ENCODE measurements at regions not wholly inside any gene's neighbourhood (a gene's known extent, or its start where the extent isn't known, plus 50 kb on each side); places are given as distances from the start of the nearest gene placed in this dataset.

GRCh38 chr10:4306871-4307270 lies 519.1 kb upstream of the AKR1E2 start:
- Histone ChIP-seq H3K36me3 (no peaks in the 10 kb centered on the region), H3K4me3 (no peak overlapping the region), H3K27ac (peak overlapping the region; percentile 44), H3K9me3 (no peaks in the 10 kb centered on the region), H3K4me1 (peaks cover 9% of the 10 kb centered on the region), H3K27me3 (no peaks in the 10 kb centered on the region)
- DNase-seq (ENCODE audit: low spot score in 2 of 2), result no peak
- TF ChIP-seq POLR2A (IDR thresholded peaks at IDR 0.05) (no peak), EP300 (IDR thresholded peaks at IDR 0.05) (no peak)
- TF ChIP-seq, protein P1, sequence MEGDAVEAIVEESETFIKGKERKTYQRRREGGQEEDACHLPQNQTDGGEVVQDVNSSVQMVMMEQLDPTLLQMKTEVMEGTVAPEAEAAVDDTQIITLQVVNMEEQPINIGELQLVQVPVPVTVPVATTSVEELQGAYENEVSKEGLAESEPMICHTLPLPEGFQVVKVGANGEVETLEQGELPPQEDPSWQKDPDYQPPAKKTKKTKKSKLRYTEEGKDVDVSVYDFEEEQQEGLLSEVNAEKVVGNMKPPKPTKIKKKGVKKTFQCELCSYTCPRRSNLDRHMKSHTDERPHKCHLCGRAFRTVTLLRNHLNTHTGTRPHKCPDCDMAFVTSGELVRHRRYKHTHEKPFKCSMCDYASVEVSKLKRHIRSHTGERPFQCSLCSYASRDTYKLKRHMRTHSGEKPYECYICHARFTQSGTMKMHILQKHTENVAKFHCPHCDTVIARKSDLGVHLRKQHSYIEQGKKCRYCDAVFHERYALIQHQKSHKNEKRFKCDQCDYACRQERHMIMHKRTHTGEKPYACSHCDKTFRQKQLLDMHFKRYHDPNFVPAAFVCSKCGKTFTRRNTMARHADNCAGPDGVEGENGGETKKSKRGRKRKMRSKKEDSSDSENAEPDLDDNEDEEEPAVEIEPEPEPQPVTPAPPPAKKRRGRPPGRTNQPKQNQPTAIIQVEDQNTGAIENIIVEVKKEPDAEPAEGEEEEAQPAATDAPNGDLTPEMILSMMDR (IDR thresholded peaks at IDR 0.05), result no peak
- WGBS, result 53% methylated on average over 3 of the region's 3 CpGs

GRCh38 chr10:4303045-4303444 lies 518.0 kb upstream of the KLF6 start:
- Histone ChIP-seq H3K27me3 (no peaks in the 10 kb centered on the region), H3K4me3 (no peak overlapping the region), H3K36me3 (no peaks in the 10 kb centered on the region), H3K27ac (no peak overlapping the region), H3K9me3 (no peaks in the 10 kb centered on the region), H3K4me1 (peaks cover 9% of the 10 kb centered on the region)
- TF ChIP-seq, protein P1 (IDR thresholded peaks at IDR 0.05), result no peak
- TF ChIP-seq POLR2A (IDR thresholded peaks at IDR 0.05), result no peak
- TF ChIP-seq POLR2AphosphoS5 (IDR thresholded peaks at IDR 0.05), result no peak
- no peak for TF ChIP-seq EP300 (IDR thresholded peaks at IDR 0.05)
- no peak for DNase-seq (ENCODE audit: low spot score in 2 of 2)
- WGBS, result 94% methylated on average over 5 of the region's 5 CpGs

DNA sequence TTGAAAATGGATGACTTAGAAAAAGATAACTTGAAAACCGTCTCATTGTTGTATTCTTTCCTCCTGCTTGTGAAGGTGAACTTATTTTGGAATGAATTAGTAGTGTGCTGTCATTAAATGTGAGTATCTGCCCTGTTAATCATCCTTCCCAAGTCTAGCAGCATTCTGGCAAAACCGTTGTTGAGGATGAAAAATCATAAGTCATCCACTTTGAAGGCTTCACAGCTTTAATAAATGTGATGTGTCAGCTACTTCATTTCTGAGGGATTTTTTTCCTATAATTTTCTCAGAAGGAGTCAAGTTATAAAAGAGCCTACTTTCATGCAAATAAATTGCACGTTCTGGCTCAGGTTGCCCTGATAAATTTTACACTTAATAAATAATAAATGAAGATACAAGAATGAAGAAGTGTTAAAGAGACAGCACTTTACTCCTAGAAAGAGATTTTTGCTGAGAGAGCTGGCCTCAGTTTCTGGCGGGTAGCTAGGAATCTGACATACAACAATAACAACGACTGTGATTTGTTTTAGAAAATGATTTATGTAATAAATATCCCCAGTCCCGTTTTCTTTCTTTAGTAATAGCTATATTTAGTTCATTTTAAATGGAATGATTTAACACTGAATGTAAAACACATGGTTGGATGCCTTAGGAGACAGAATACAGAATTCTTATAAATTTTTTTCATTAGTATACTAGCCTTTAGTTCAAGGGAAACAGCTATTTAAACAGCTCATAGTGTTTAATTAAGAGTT lies 516.5 kb upstream of the KLF6 start:
- TF ChIP-seq POLR2AphosphoS5 (IDR thresholded peaks at IDR 0.05), result no peak
- no peak for TF ChIP-seq POLR2A (IDR thresholded peaks at IDR 0.05)
- no peak for TF ChIP-seq EP300 (IDR thresholded peaks at IDR 0.05)
- TF ChIP-seq, protein P1 (IDR thresholded peaks at IDR 0.05), result no peak
- Histone ChIP-seq H3K4me1 (peaks cover 2% of the 10 kb centered on the region), H3K4me3 (no peak overlapping the region), H3K9me3 (no peaks in the 10 kb centered on the region), H3K27ac (no peak overlapping the region), H3K36me3 (no peaks in the 10 kb centered on the region), H3K27me3 (no peaks in the 10 kb centered on the region)
- DNase-seq (ENCODE audit: low spot score in 2 of 2), result no peak
- WGBS, result 39% methylated on average over 6 of the region's 6 CpGs

DNA sequence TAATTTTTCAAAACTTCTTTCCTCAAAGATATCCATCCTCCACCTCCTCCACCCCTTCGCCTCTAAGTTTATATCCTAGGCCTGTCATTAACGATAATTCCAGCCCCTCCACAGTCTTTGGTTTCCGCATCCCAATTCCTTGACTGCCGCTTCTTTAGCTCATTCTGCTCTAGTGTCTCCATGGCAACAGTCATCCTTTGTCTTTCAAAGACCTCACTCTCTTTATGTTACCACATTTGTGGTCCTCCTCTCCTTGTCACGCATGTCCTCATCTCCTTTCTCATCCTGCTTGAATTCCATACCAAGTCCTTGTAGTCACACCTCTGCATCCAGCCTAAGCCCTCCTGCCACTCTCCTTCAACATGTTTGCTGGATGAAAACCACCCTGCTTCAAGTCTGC lies 511.2 kb upstream of the KLF6 start:
- Histone ChIP-seq H3K27me3 (no peaks in the 10 kb centered on the region), H3K36me3 (no peaks in the 10 kb centered on the region), H3K4me3 (no peak overlapping the region), H3K4me1 (no peaks in the 10 kb centered on the region), H3K9me3 (no peaks in the 10 kb centered on the region), H3K27ac (no peak overlapping the region)
- TF ChIP-seq, protein P1 (IDR thresholded peaks at IDR 0.05), result no peak
- TF ChIP-seq EP300 (IDR thresholded peaks at IDR 0.05), result no peak
- no peak for TF ChIP-seq POLR2A (IDR thresholded peaks at IDR 0.05)
- no peak for TF ChIP-seq POLR2AphosphoS5 (IDR thresholded peaks at IDR 0.05)
- DNase-seq (ENCODE audit: low spot score in 2 of 2), result no peak
- 93% methylated on average over 5 of the region's 5 CpGs for WGBS

DNA sequence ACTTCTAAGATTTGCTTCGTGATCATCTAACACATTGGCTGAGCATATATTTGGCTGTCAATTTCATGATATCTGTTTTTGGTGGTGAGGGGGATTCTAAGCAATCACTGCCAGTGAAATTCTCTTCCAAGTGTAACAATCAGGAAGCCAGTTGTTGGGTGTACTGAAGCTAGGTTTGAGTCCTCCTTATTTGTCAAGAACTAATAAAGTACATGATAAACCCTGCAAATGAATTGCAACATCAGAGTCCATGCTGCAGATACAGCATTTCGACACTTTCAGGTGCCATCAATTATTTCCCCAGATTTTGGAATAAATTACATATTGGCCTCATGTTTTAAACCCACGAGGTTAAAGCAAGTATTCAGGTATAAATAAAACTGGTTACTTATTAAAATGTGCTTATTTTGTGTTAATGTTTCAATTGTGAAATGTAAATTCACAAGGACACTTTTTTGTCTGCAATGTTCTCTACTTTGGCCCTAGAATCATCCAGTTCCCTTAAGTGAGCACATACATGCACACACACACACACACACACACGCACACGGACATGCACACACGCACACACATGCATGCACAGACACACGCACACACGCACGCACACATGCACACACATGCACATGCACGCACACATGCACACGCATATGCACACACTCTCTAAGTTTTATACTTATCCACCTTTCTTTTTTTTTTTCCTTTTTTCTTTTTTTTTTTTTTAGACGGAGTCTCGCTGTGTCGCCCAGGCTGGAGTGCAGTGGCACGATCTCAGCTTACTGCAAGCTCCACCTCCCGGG lies 510.2 kb upstream of the KLF6 start:
- Histone ChIP-seq H3K36me3 (no peaks in the 10 kb centered on the region), H3K4me3 (no peak overlapping the region), H3K4me1 (no peaks in the 10 kb centered on the region), H3K27me3 (no peaks in the 10 kb centered on the region), H3K9me3 (no peaks in the 10 kb centered on the region), H3K27ac (no peak overlapping the region)
- TF ChIP-seq, protein P1 (IDR thresholded peaks at IDR 0.05), result no peak
- no peak for TF ChIP-seq POLR2A (IDR thresholded peaks at IDR 0.05)
- no peak for TF ChIP-seq POLR2AphosphoS5 (IDR thresholded peaks at IDR 0.05)
- no peak for DNase-seq (ENCODE audit: low spot score in 2 of 2)
- WGBS, result 86% methylated on average over 16 of the region's 16 CpGs
